ENCODE measurements at regions not wholly inside any gene's neighbourhood (a gene's known extent, or its start where the extent isn't known, plus 50 kb on each side); places are given as distances from the start of the nearest gene placed in this dataset.
"Not testable (repeated sequence)": the region's sequence is repeated elsewhere in the genome, so short reads cannot be mapped to it uniquely, and the experiment has no call there.

GRCh38 chr12:131469945-131470344, 240.9 kb upstream of the SFSWAP start:
- TF ChIP-seq CTCF, POLR2A (IDR thresholded peaks at IDR 0.05): not testable (repeated sequence)

All from adrenal gland (tissue), 5 donors.